ENCODE measurements at regions not wholly inside any gene's neighbourhood (a gene's known extent, or its start where the extent isn't known, plus 50 kb on each side); places are given as distances from the start of the nearest gene placed in this dataset.

GRCh38 chr9:88643931-88644330 is 109.0 kb downstream of the NXNL2 start:
- no peak for DNase-seq (ENCODE audit: extremely low read depth, insufficient read length)
- Histone ChIP-seq H3K27me3 (replicated peaks; ENCODE audit: control insufficient read depth, insufficient read depth, low read length) (no peaks in the 10 kb centered on the region), H3K36me3 (ENCODE audit: control insufficient read depth, insufficient read depth, low read length) (no peaks in the 10 kb centered on the region), H3K4me3 (replicated peaks; ENCODE audit: low read depth, low read length) (no peak overlapping the region)
- TF ChIP-seq CTCF (IDR thresholded peaks at IDR 0.05; ENCODE audit: insufficient read depth, low read length, poor library complexity, severe bottlenecking) = no peak

GRCh38 chr9:88645172-88645878 is 110.3 kb downstream of the NXNL2 start:
- H3K4me3 ChIP-seq (replicated peaks; ENCODE audit: low read depth, low read length) = no peak overlapping the region
- no peaks in the 10 kb centered on the region for H3K36me3 ChIP-seq (ENCODE audit: control insufficient read depth, insufficient read depth, low read length)
- DNase-seq (ENCODE audit: extremely low read depth, insufficient read length) = no peak
- TF ChIP-seq CTCF (IDR thresholded peaks at IDR 0.05; ENCODE audit: insufficient read depth, low read length, poor library complexity, severe bottlenecking) = no peak
- H3K27me3 ChIP-seq (replicated peaks; ENCODE audit: control insufficient read depth, insufficient read depth, low read length) = no peaks in the 10 kb centered on the region

- no peaks in the 10 kb centered on the region for H3K36me3 ChIP-seq (ENCODE audit: control insufficient read depth, insufficient read depth, low read length)
- H3K27me3 ChIP-seq (replicated peaks; ENCODE audit: control insufficient read depth, insufficient read depth, low read length) = no peaks in the 10 kb centered on the region
- no peak for DNase-seq (ENCODE audit: extremely low read depth, insufficient read length)
- no peak overlapping the region for H3K4me3 ChIP-seq (replicated peaks; ENCODE audit: low read depth, low read length)
- TF ChIP-seq CTCF (IDR thresholded peaks at IDR 0.05; ENCODE audit: insufficient read depth, low read length, poor library complexity, severe bottlenecking) = no peak
Measured at GRCh38 chr9:88645879-88646199, 110.9 kb downstream of the NXNL2 start.

GRCh38 chr9:88646539-88647300 is 111.7 kb downstream of the NXNL2 start:
- Histone ChIP-seq H3K36me3 (ENCODE audit: control insufficient read depth, insufficient read depth, low read length) (no peaks in the 10 kb centered on the region), H3K27me3 (replicated peaks; ENCODE audit: control insufficient read depth, insufficient read depth, low read length) (no peaks in the 10 kb centered on the region), H3K4me3 (replicated peaks; ENCODE audit: low read depth, low read length) (no peak overlapping the region)
- TF ChIP-seq CTCF (IDR thresholded peaks at IDR 0.05; ENCODE audit: insufficient read depth, low read length, poor library complexity, severe bottlenecking) = no peak
- no peak for DNase-seq (ENCODE audit: extremely low read depth, insufficient read length)

- Histone ChIP-seq H3K36me3 (ENCODE audit: control insufficient read depth, insufficient read depth, low read length) (no peaks in the 10 kb centered on the region), H3K4me3 (replicated peaks; ENCODE audit: low read depth, low read length) (no peak overlapping the region), H3K27me3 (replicated peaks; ENCODE audit: control insufficient read depth, insufficient read depth, low read length) (no peaks in the 10 kb centered on the region)
- DNase-seq (ENCODE audit: extremely low read depth, insufficient read length) = no peak
- TF ChIP-seq CTCF (IDR thresholded peaks at IDR 0.05; ENCODE audit: insufficient read depth, low read length, poor library complexity, severe bottlenecking) = no peak
Measured at GRCh38 chr9:88651682-88652633, 117.0 kb downstream of the NXNL2 start.
